GM23248 (cell line): ENCODE measurements at regions not wholly inside any gene's neighbourhood (a gene's known extent, or its start where the extent isn't known, plus 50 kb on each side); places are given as distances from the start of the nearest gene placed in this dataset.

Experiments used
- EZH2 ChIP-seq: fragments of 200-600 bp; sonication (generic); IDR thresholded peaks from 2 replicates; pipeline ENCODE4 v1.6.1; 2018; ENCODE audit warnings: antibody characterized with exemption, mild to moderate bottlenecking; ENCODE audit not compliant: insufficient read depth, poor library complexity, severe bottlenecking
- EZH2phosphoT487 ChIP-seq: fragments of 200-600 bp; sonication (generic); IDR thresholded peaks from 2 replicates; pipeline ENCODE4 v1.6.1; 2018; ENCODE audit warnings: antibody characterized with exemption, moderate library complexity, mild to moderate bottlenecking, low read depth; ENCODE audit not compliant: insufficient read depth

GRCh38 chr10:35889971-35890675 lies 248.0 kb upstream of the FZD8 start:
- TF ChIP-seq EZH2 = no peak
- TF ChIP-seq EZH2phosphoT487 = no peak
